CD14-positive monocyte (primary cell): ENCODE measurements at regions not wholly inside any gene's neighbourhood (a gene's known extent, or its start where the extent isn't known, plus 50 kb on each side); places are given as distances from the start of the nearest gene placed in this dataset.

ENCODE experiments used
- DNase-seq, 3 donors: peaks; one replicate each; pipeline ENCODE4 v3.0.0-alpha.2; 2011 to 2022
- H2AFZ ChIP-seq: 2 replicates; pipeline ENCODE4 v1.6.0; 2012; ENCODE audit warnings: mild to moderate bottlenecking, low read depth, low read length, inconsistent platforms; ENCODE audit not compliant: insufficient read depth, poor library complexity, severe bottlenecking
- H3K27ac ChIP-seq, 2 donors: 1 replicate in 1 of 2; 2 replicates in 1 of 2; pipeline ENCODE4 v1.5.1; 2012 to 2013; ENCODE audit warnings: low read length in 2 of 2, control low read depth in 1 of 2, inconsistent platforms in 1 of 2, low read depth in 1 of 2, mild to moderate bottlenecking in 1 of 2
- H3K27me3 ChIP-seq, 2 donors: one replicate each; pipeline versions ENCODE4 v1.6.0 to v1.6.1; 2011 to 2013; ENCODE audit warnings: low read length in 2 of 2; ENCODE audit not compliant: control insufficient read depth in 2 of 2, insufficient read depth in 2 of 2
- H3K36me3 ChIP-seq, 2 donors: replicated peaks in 1 of 2; 1 replicate in 1 of 2; 2 replicates in 1 of 2; pipeline versions ENCODE4 v1.5.1 to v1.6.1; 2012 to 2013; ENCODE audit warnings: low read length in 2 of 2, control low read depth in 1 of 2, inconsistent platforms in 1 of 2, mild to moderate bottlenecking in 1 of 2; ENCODE audit not compliant: insufficient read depth in 2 of 2, control insufficient read depth in 1 of 2
- H3K4me1 ChIP-seq, 2 donors: 1 replicate in 1 of 2; 2 replicates in 1 of 2; pipeline versions ENCODE4 v1.5.1 to v1.6.1; 2012 to 2013; ENCODE audit warnings: low read length in 2 of 2, control low read depth in 1 of 2, inconsistent platforms in 1 of 2, mild to moderate bottlenecking in 1 of 2, moderate library complexity in 1 of 2; ENCODE audit not compliant: insufficient read depth in 2 of 2, control insufficient read depth in 1 of 2
- H3K4me2 ChIP-seq: replicated peaks from 2 replicates; pipeline ENCODE3; 2012; ENCODE audit warnings: low read length, moderate library complexity, mild to moderate bottlenecking; ENCODE audit not compliant: poor library complexity, severe bottlenecking; ENCODE audit errors: extremely low read depth
- H3K4me3 ChIP-seq, 3 experiments: fragments of 200-600 bp in 1 of 3; sonication (generic) in 1 of 3; replicated peaks in 1 of 3; 1 replicate in 2 of 3; 2 replicates in 1 of 3; pipeline ENCODE4 v1.5.1; 2011 to 2013; ENCODE audit warnings: low read length in 3 of 3, mild to moderate bottlenecking in 3 of 3, control low read depth in 2 of 3, low read depth in 2 of 3, inconsistent platforms in 1 of 3, moderate library complexity in 1 of 3
- H3K79me2 ChIP-seq: 2 replicates; pipeline ENCODE4 v1.6.0; 2012; ENCODE audit warnings: mild to moderate bottlenecking, control low read depth, inconsistent platforms, low read length, moderate library complexity; ENCODE audit not compliant: insufficient read depth
- H3K9ac ChIP-seq: 2 replicates; pipeline ENCODE4 v1.6.0; 2017; ENCODE audit warnings: low read length, mild to moderate bottlenecking; ENCODE audit not compliant: insufficient read depth, poor library complexity, severe bottlenecking
- H3K9me3 ChIP-seq, 2 donors: replicated peaks in 1 of 2; 1 replicate in 1 of 2; 2 replicates in 1 of 2; pipeline versions ENCODE4 v1.5.1 to v1.6.1; 2012 to 2013; ENCODE audit warnings: low read length in 2 of 2, control low read depth in 1 of 2; ENCODE audit not compliant: control insufficient read depth in 1 of 2, insufficient read depth in 1 of 2
- H4K20me1 ChIP-seq: 2 replicates; pipeline ENCODE4 v1.6.0; 2012; ENCODE audit warnings: mild to moderate bottlenecking, low read length, control low read depth, moderate library complexity; ENCODE audit not compliant: insufficient read depth
- H3K27ac Mint-ChIP-seq, 7 donors: one replicate each; pipeline ENCODE4 v1.8.0; 2020; ENCODE audit warnings: mild to moderate bottlenecking in 7 of 7, mixed read lengths in 7 of 7, moderate library complexity in 6 of 7, inconsistent platforms in 2 of 7
- H3K27me3 Mint-ChIP-seq, 3 donors: one replicate each; pipeline ENCODE4 v1.8.0; 2021 to 2022; ENCODE audit warnings: low read depth in 3 of 3, mild to moderate bottlenecking in 3 of 3, mixed read lengths in 3 of 3, moderate library complexity in 3 of 3, inconsistent platforms in 1 of 3
- H3K36me3 Mint-ChIP-seq, 2 donors: one replicate each; pipeline ENCODE4 v1.8.0; 2020; ENCODE audit warnings: mixed read lengths in 2 of 2, inconsistent platforms in 1 of 2, mild to moderate bottlenecking in 1 of 2
- H3K4me1 Mint-ChIP-seq: one replicate; pipeline ENCODE4 v1.8.0; 2020; ENCODE audit warnings: mild to moderate bottlenecking, mixed read lengths
- H3K4me3 Mint-ChIP-seq, 2 donors: one replicate each; pipeline ENCODE4 v1.8.0; 2020; ENCODE audit warnings: mild to moderate bottlenecking in 2 of 2, mixed read lengths in 2 of 2, moderate library complexity in 1 of 2
- H3K9me3 Mint-ChIP-seq, 7 donors: one replicate each; pipeline ENCODE4 v1.8.0; 2020 to 2022; ENCODE audit warnings: mixed read lengths in 7 of 7, mild to moderate bottlenecking in 6 of 7, moderate library complexity in 6 of 7, inconsistent platforms in 2 of 7
- CTCF ChIP-seq: fragments of 200-600 bp; IDR thresholded peaks from one replicate; pipeline ENCODE4 v1.8.0; 2022; ENCODE audit warnings: antibody characterized with exemption, mild to moderate bottlenecking
- WGBS: methylation state at CpG from one replicate; pipeline ENCODE4 v1.1.5; 2013; ENCODE audit warnings: missing lambda C conversion rate; ENCODE audit not compliant: insufficient coverage; 5-methylcytosine and 5-hydroxymethylcytosine counted together
- intact Hi-C, 2 donors: fragments of 100-400 bp; cut with micrococcal nuclease; formaldehyde crosslinking; loops; one replicate each; pipeline versions ENCODE4 v1.15.0 to v1.15.1; 2023

GRCh38 chr18:43601432-43601831 lies 324.1 kb upstream of the SYT4 start:
- no peak overlapping the region for H2AFZ ChIP-seq
- H4K20me1 ChIP-seq = no peaks in the 10 kb centered on the region
- H3K4me2 ChIP-seq = no peak overlapping the region
- no peaks in the 10 kb centered on the region for H3K36me3 Mint-ChIP-seq
- no peak overlapping the region for H3K4me3 Mint-ChIP-seq
- 63% methylated on average over 1 of the region's 3 CpGs for WGBS
- H3K4me1 Mint-ChIP-seq = no peaks in the 10 kb centered on the region
- no peak overlapping the region for H3K27ac Mint-ChIP-seq
- H3K27me3 Mint-ChIP-seq = peaks cover 0 to 3% (median 1%) of the 10 kb centered on the region in 3 donors
- no peak overlapping the region for H3K4me3 ChIP-seq
- no peaks in the 10 kb centered on the region for H3K79me2 ChIP-seq
- TF ChIP-seq CTCF = no peak
- DNase-seq = no peak
- no peak overlapping the region for H3K9ac ChIP-seq
- H3K27me3 ChIP-seq = no peaks in the 10 kb centered on the region
- H3K9me3 Mint-ChIP-seq = peaks cover 0 to 19% (median 10%) of the 10 kb centered on the region in 7 donors
- peaks cover under 1 to 3% of the 10 kb centered on the region in 2 donors for H3K9me3 ChIP-seq
- no peaks in the 10 kb centered on the region for H3K4me1 ChIP-seq
- H3K27ac ChIP-seq = no peak overlapping the region
- H3K36me3 ChIP-seq = no peaks in the 10 kb centered on the region
- intact Hi-C loops = no loop called here

GRCh38 chr18:43605224-43605623 lies 327.9 kb upstream of the SYT4 start:
- Mint-ChIP-seq H3K27me3 (peaks cover 0 to 3% (median 0%) of the 10 kb centered on the region in 3 donors), H3K9me3 (peaks cover 0 to 23% (median 15%) of the 10 kb centered on the region in 7 donors), H3K4me1 (no peaks in the 10 kb centered on the region), H3K27ac (no peak overlapping the region), H3K36me3 (no peaks in the 10 kb centered on the region), H3K4me3 (no peak overlapping the region)
- no peak for TF ChIP-seq CTCF
- Histone ChIP-seq H3K4me1 (no peaks in the 10 kb centered on the region), H3K36me3 (no peaks in the 10 kb centered on the region), H4K20me1 (no peaks in the 10 kb centered on the region), H3K27ac (no peak overlapping the region), H3K79me2 (no peaks in the 10 kb centered on the region), H3K27me3 (no peaks in the 10 kb centered on the region), H3K9me3 (peaks cover 6 to 7% of the 10 kb centered on the region in 2 donors), H2AFZ (no peak overlapping the region), H3K4me3 (no peak overlapping the region), H3K4me2 (no peak overlapping the region), H3K9ac (no peak overlapping the region)
- DNase-seq = no peak
- intact Hi-C loops = no loop called here
- WGBS = no CpG with 5 or more reads among the region's 1 CpG
